HG03442 (cell line): ENCODE measurements at regions not wholly inside any gene's neighbourhood (a gene's known extent, or its start where the extent isn't known, plus 50 kb on each side); places are given as distances from the start of the nearest gene placed in this dataset.
"Not testable (repeated sequence)": the region's sequence is repeated elsewhere in the genome, so short reads cannot be mapped to it uniquely, and the experiment has no call there.

Source experiments
- ATAC-seq: cut with Tn5 transposase; IDR thresholded peaks from one replicate; pipeline ENCODE4 v1.9.1; 2021; ENCODE audit warnings: mild to moderate bottlenecking, moderate library complexity; ENCODE audit not compliant: unreplicated experiment

- ATAC-seq = no peak
These were observed 674.4 kb upstream of the LCORL start for GRCh38 chr4:18695733-18696527.

GRCh38 chr4:18691431-18692200 is 670.1 kb upstream of the LCORL start:
- no peak for ATAC-seq

- ATAC-seq = no peak
These were observed 668.9 kb upstream of the LCORL start for GRCh38 chr4:18690291-18690955.

- peak; percentile 80 for ATAC-seq
These were observed 668.0 kb upstream of the LCORL start for GRCh38 chr4:18689308-18690115.

- ATAC-seq = not testable (repeated sequence)
These were observed 666.8 kb upstream of the LCORL start for GRCh38 chr4:18688351-18688750.

GRCh38 chr4:18686338-18687037 is 664.9 kb upstream of the LCORL start:
- ATAC-seq = no peak

GRCh38 chr4:18684932-18685331 is 663.4 kb upstream of the LCORL start:
- ATAC-seq = no peak

- no peak for ATAC-seq
These were observed 655.0 kb upstream of the LCORL start for GRCh38 chr4:18676526-18676915.

- ATAC-seq = no peak
These were observed 654.3 kb upstream of the LCORL start for GRCh38 chr4:18675586-18676525.

GRCh38 chr4:18670034-18670433 is 648.5 kb upstream of the LCORL start:
- ATAC-seq = no peak

GRCh38 chr4:18669390-18669789 is 647.8 kb upstream of the LCORL start:
- ATAC-seq = no peak

GRCh38 chr4:18666322-18666721 is 644.8 kb upstream of the LCORL start:
- no peak for ATAC-seq

- ATAC-seq = no peak
These were observed 642.6 kb upstream of the LCORL start for GRCh38 chr4:18664171-18664570.

- no peak for ATAC-seq
These were observed 623.8 kb upstream of the LCORL start for GRCh38 chr4:18645351-18645750.

- ATAC-seq = no peak
These were observed 619.8 kb upstream of the LCORL start for GRCh38 chr4:18641334-18641733.

GRCh38 chr4:18638031-18638430 is 616.5 kb upstream of the LCORL start:
- ATAC-seq = no peak

GRCh38 chr4:18636001-18636585 is 614.5 kb upstream of the LCORL start:
- no peak for ATAC-seq

- ATAC-seq = no peak
These were observed 614.0 kb upstream of the LCORL start for GRCh38 chr4:18635531-18635930.

GRCh38 chr4:18631586-18631985 is 610.0 kb upstream of the LCORL start:
- ATAC-seq = no peak
